ENCODE measurements at regions not wholly inside any gene's neighbourhood (a gene's known extent, or its start where the extent isn't known, plus 50 kb on each side); places are given as distances from the start of the nearest gene placed in this dataset.

DNA sequence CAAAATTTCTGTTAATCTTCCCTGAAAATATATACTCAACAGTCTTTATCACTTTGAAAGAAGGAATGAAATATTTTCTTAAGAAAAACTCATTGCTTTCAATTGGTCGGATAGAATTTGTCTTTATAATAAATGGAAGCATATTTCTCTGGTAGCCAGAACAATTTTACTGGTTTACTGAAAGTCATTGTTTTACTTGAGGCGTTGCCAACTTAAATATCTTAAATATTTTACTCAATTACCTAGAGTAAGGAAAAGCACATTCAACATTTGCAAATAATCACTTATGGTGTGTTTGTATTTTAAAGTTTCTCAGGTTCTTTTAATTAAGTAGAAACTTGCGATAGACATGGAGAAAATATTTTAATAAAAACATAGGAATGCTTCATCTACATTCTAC, 1181.7 kb downstream of the EFNA5 start:
- H3K4me1 ChIP-seq: no peaks in the 10 kb centered on the region
- WGBS, 5 donors: 55 to 78% (median 71%) methylated on average over 3 of the region's 3 CpGs
- TF ChIP-seq POLR2AphosphoS5 (IDR thresholded peaks at IDR 0.05) (no peak), CTCF (IDR thresholded peaks at IDR 0.05) (no peak), EP300 (IDR thresholded peaks at IDR 0.05) (no peak), POLR2A (IDR thresholded peaks at IDR 0.05) (no peak)
- H3K27ac ChIP-seq: no peak overlapping the region
- H3K4me3 ChIP-seq: no peak overlapping the region
- H3K9me3 ChIP-seq: no peaks in the 10 kb centered on the region
- no peak for DNase-seq
- intact Hi-C loops (cut with DNase I; ENCODE audit: low total_unique reads): no loop called here
- H3K36me3 ChIP-seq: no peaks in the 10 kb centered on the region
- H3K27me3 ChIP-seq: no peaks in the 10 kb centered on the region

DNA sequence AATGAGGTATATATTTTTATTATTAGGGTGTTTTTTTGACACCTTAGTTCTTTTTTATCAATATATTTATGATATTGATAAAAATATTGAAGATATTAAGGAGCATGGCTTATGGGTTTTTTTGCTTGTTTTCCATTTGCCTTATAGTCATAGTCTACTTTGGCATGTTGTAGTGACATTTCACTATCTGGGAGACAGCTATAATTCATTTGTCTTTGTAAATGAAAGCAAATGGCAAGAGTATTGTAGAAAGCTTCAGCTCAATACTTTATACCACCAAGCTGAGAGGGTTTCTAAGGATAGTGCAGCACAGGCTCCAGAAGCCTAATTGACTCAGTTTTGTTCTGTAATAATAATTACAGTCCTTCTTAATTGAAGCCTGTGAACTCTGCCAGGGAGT, 1182.3 kb downstream of the EFNA5 start:
- Histone ChIP-seq H3K9me3 (no peaks in the 10 kb centered on the region), H3K4me1 (no peaks in the 10 kb centered on the region), H3K36me3 (no peaks in the 10 kb centered on the region), H3K27ac (no peak overlapping the region), H3K4me3 (no peak overlapping the region), H3K27me3 (no peaks in the 10 kb centered on the region)
- no peak for TF ChIP-seq POLR2A (IDR thresholded peaks at IDR 0.05)
- no peak for TF ChIP-seq CTCF (IDR thresholded peaks at IDR 0.05)
- no peak for TF ChIP-seq EP300 (IDR thresholded peaks at IDR 0.05)
- no peak for TF ChIP-seq POLR2AphosphoS5 (IDR thresholded peaks at IDR 0.05)
- intact Hi-C loops (cut with DNase I; ENCODE audit: low total_unique reads): no loop called here
- no peak for DNase-seq

GRCh38 chr5:106481374-106481773, 1189.4 kb downstream of the EFNA5 start:
- TF ChIP-seq POLR2AphosphoS5 (IDR thresholded peaks at IDR 0.05): no peak
- TF ChIP-seq EP300 (IDR thresholded peaks at IDR 0.05): no peak
- no peak for TF ChIP-seq POLR2A (IDR thresholded peaks at IDR 0.05)
- no peak for TF ChIP-seq CTCF (IDR thresholded peaks at IDR 0.05)
- no peak overlapping the region for H3K4me3 ChIP-seq
- intact Hi-C loops (cut with DNase I; ENCODE audit: low total_unique reads): no loop called here
- H3K27ac ChIP-seq: no peak overlapping the region
- no peak for DNase-seq
- no peaks in the 10 kb centered on the region for H3K27me3 ChIP-seq
- H3K36me3 ChIP-seq: no peaks in the 10 kb centered on the region
- no peaks in the 10 kb centered on the region for H3K4me1 ChIP-seq
- H3K9me3 ChIP-seq: no peaks in the 10 kb centered on the region

DNA sequence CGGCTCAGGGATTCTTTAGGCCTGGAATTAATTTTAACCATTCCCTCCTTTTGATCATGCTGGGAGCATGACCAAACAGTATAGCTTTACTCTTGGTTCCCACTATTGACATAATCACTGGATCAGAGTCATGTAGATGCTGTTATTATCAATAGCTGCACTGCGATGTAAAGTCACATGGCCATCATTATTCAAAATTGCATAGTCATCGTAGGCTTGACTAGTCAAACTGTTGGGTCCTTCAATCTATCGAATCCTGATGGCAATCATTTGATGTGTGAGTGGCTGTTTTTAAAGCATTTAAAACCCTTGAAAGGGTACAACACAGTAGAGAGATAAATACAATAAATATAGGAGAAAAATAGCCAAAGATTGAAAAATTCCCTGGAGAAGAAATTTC, 1194.1 kb downstream of the EFNA5 start:
- no peak for TF ChIP-seq POLR2A (IDR thresholded peaks at IDR 0.05)
- no peak for TF ChIP-seq POLR2AphosphoS5 (IDR thresholded peaks at IDR 0.05)
- TF ChIP-seq CTCF (IDR thresholded peaks at IDR 0.05): no peak
- TF ChIP-seq EP300 (IDR thresholded peaks at IDR 0.05): no peak

DNA sequence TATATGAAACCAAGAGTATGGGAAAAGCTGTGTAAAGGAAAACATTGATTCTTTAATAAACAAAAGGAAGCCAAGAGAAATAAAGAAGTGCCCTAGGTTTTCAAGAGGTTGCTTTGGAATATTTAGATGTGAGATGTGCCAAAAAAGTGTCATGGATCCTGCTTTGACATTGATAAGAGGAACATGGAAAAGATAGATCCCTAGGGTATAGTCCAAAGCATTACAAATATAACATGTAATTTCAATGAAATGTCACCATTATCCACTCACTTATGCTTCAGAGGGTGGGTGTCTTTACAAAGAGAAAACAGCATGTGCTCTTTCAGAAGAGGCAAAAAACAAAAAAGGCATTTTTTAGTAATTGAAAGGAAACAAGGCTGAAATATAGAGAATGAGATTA, 1196.7 kb downstream of the EFNA5 start:
- no peak for DNase-seq
- Histone ChIP-seq H3K27me3 (no peaks in the 10 kb centered on the region), H3K9me3 (no peaks in the 10 kb centered on the region), H3K4me3 (no peak overlapping the region), H3K4me1 (no peaks in the 10 kb centered on the region), H3K27ac (no peak overlapping the region), H3K36me3 (no peaks in the 10 kb centered on the region)
- intact Hi-C loops (cut with DNase I; ENCODE audit: low total_unique reads): no loop called here
- TF ChIP-seq POLR2A (IDR thresholded peaks at IDR 0.05) (no peak), EP300 (IDR thresholded peaks at IDR 0.05) (no peak), CTCF (IDR thresholded peaks at IDR 0.05) (no peak), POLR2AphosphoS5 (IDR thresholded peaks at IDR 0.05) (no peak)

More for the DNA sequence above, 1194.1 kb downstream of the EFNA5 start:
- Histone ChIP-seq H3K27me3 (no peaks in the 10 kb centered on the region), H3K36me3 (no peaks in the 10 kb centered on the region), H3K27ac (no peak overlapping the region), H3K4me3 (no peak overlapping the region), H3K4me1 (no peaks in the 10 kb centered on the region), H3K9me3 (no peaks in the 10 kb centered on the region)
- no peak for DNase-seq
- WGBS, 5 donors: 84 to 92% (median 89%) methylated on average over 4 of the region's 4 CpGs
- intact Hi-C loops (cut with DNase I; ENCODE audit: low total_unique reads): no loop called here

Data from stomach (tissue), 8 donors.